HG03460 (cell line): ENCODE measurements at regions not wholly inside any gene's neighbourhood (a gene's known extent, or its start where the extent isn't known, plus 50 kb on each side); places are given as distances from the start of the nearest gene placed in this dataset.
A peak's percentile ranks its signal among the peaks of the same experiment; 100 is the strongest.
"Not testable (repeated sequence)": the region's sequence is repeated elsewhere in the genome, so short reads cannot be mapped to it uniquely, and the experiment has no call there.

Experiments
- ATAC-seq: cut with Tn5 transposase; IDR thresholded peaks from one replicate; pipeline ENCODE4 v1.9.1; 2021; ENCODE audit not compliant: unreplicated experiment

GRCh38 chrX:121407627-121408026 is 360.2 kb downstream of the GLUD2 start:
- no peak for ATAC-seq

DNA sequence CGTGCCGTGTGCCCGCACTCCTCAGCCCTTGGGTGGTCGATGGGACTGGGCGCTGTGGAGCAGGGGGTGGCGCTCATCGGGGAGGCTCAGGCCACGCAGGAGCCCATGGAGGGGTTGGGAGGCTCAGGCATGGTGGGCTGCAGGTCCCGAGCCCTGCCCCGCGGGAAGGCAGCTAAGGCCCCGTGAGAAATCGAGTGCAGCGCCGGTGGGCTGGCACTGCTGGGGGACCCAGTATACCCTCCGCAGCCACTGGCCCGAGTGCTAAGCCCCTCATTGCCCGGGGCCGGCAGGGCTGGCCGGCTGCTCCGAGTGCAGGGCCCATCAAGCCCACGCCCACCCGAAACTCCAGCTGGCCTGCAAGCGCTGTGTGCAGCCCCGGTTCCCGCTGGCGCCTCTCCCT is 384.1 kb downstream of the GLUD2 start:
- not testable (repeated sequence) for ATAC-seq

GRCh38 chrX:121433289-121433688 is 385.9 kb downstream of the GLUD2 start:
- ATAC-seq: no peak

GRCh38 chrX:121437666-121438065 is 390.3 kb downstream of the GLUD2 start:
- ATAC-seq: not testable (repeated sequence)

- no peak for ATAC-seq
Observed at GRCh38 chrX:121455890-121456289, 408.5 kb downstream of the GLUD2 start.

GRCh38 chrX:121456315-121456714 is 408.9 kb downstream of the GLUD2 start:
- ATAC-seq: peak; percentile 92

DNA sequence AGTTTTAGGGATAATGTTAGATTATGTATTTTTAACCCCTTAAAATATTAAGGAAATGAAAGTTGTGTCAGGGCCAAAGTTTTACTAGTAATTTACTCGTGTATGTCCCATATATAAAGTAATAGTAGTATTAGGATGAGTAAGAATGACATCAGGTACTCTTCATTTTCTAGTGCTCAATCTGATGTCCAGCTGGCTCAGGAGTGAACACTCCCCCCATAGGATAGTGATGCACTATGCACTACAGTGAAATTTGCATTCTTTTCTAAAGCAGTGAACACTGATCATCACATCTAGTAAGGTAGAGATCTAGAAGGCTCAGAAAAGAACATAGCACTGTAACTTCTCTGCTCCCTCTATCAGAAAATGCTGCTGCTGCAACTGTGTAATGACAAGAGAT is 409.7 kb downstream of the GLUD2 start:
- no peak for ATAC-seq

DNA sequence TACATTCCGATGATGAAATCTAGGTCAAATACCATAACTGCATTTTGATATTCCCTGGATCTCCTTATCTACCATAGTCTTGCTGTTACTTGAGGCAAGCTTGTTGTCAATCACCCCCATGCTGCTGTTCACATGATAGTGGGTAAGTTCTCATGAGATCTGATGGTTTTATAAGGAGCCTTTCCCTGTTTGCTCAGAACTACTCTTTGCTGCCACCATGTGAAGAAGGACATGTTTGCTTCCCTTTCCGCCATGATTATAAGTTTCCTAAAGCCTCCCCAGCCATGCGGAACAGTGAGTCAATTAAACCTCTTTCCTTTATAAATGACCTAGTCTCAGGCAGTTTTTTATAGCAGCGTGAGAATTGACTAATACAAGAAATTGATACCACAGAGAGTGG is 432.0 kb downstream of the GLUD2 start:
- no peak for ATAC-seq

DNA sequence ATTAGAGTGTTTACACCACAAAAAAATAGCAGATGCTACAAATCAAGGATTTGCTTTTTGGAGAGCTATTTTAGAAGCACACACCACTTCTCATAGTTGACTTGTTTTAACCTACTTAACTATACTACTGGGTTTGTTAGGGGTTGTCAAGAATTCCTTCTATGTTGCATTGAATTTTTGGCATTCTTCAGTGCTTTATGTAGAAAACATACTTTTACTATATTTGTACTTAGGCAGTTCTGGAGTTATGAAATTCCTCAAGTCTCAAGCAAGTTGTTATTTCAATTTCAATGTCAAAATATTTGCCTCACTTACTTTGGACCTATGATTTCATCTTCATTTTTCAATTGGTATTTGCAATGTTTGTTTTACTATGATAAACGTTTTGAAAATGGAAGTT is 449.6 kb downstream of the GLUD2 start:
- no peak for ATAC-seq

DNA sequence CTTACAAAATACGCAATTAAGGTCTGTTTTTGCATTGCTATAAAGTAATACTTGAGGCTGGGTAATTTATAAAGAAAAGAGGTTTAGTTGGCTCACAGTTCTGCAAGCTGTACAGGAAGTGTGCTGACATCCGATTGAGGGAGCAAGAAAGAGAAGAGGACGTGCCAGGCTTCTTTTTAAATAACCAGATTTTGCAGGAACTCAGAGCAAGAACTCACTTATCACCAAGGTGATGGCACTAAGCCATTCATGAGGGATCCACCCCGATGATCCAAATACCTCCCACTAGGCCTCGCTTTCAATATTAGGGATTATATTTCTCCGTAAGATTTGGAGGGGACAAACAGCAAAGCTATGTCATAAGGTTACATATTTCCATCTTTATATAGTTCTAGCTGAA is 456.7 kb downstream of the GLUD2 start:
- no peak for ATAC-seq

DNA sequence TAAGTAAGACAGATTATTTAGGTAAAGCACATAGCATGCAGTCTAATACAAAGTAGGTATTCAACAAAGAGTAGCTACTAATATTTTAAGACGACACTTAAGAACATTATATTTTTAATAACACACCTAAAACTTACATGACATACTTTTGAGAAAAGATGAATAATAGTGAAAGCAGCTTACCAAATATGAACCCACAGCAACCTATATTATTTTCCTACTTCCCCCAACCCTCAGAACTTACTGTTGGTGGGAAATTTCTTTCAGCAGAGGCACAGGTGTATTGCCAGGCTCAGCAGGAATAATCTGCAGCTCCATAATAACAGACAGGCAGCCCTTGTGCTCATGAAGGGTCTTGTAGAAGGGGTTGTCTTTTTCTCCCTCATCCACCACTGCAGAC is 498.9 kb downstream of the GLUD2 start:
- ATAC-seq: no peak

DNA sequence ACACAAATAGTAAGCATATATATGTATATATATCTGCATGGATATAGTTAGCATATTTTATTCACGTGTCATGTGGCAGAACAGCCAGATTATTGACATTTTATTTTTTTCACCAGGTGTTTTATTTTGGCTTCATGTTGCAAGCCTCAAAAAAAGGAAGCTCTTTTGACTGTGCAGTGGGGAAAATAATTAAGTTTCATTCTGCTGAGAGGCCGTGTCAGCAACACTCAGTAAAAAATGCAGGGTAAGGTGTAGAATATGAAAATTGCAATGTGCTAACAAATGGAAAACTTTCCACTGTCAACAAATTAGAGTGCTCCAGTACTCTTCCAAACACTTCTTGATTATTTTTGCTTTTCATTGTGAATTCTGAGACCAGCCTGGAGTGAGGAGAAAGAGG is 511.5 kb downstream of the GLUD2 start:
- no peak for ATAC-seq

DNA sequence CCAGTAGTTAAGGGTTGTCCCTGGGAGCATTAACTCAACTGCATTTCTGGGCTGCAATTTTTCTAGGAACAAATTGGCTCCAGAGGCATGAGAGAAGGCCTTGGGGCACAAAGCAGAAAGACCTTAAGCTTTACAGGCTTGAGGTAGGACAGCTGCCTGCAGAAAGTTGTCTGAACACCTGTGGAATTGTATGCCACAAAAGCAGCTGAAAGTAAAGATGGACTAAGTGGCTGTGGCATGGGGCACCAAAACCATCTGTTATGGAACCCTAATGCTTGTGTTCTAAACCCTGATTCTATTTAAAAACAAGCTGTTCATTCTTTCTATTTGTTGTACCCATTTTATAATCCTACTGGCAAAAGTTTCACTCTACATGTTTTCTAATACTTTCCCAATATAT is 515.2 kb downstream of the GLUD2 start:
- no peak for ATAC-seq

- ATAC-seq: peak; percentile 79
Observed at GRCh38 chrX:121569609-121570008, 522.2 kb downstream of the GLUD2 start.

GRCh38 chrX:121570072-121570841 is 522.8 kb downstream of the GLUD2 start:
- peak; percentile 59 for ATAC-seq

- no peak for ATAC-seq
Observed at GRCh38 chrX:121571333-121571732, 523.9 kb downstream of the GLUD2 start.

DNA sequence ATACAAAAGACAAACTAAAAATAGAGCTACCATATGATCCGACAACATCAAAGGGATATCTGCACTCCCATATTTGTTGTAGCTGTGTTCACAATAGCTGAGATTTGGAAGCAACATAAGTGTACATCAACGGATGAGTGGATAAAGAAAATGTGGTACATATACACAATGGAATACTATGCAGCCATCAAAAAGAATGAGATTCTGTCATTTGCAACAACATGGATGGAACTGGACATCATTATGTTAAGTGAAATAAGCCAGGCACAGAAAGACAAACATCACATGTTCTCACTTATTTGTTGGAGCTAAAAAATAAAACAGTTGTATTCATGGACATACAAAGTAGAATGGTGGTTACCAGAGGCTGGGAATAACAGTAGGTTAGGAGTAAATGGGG is 527.0 kb downstream of the GLUD2 start:
- ATAC-seq: not testable (repeated sequence)

GRCh38 chrX:121579016-121579760 is 531.8 kb downstream of the GLUD2 start:
- ATAC-seq: peak; percentile 67

DNA sequence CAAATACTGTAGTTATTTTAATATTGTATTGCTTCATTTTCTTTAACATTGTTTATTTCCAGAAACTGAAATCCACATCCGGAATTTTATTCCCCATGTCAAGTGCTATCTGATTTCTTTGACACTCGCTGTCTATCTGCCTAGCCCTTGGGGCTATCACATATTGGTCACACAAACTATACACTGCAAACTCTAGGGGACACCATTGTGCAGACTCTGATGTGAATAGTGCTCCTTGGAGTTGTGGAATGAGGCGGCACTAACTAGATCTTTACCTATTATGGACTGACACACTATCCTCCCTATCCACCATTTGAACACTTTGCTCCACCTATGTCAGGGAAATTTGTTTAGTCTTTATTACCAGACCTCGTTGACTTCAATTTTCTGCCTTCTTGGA is 534.5 kb downstream of the GLUD2 start:
- ATAC-seq: no peak

GRCh38 chrX:121585626-121586025 is 538.2 kb downstream of the GLUD2 start:
- ATAC-seq: no peak

DNA sequence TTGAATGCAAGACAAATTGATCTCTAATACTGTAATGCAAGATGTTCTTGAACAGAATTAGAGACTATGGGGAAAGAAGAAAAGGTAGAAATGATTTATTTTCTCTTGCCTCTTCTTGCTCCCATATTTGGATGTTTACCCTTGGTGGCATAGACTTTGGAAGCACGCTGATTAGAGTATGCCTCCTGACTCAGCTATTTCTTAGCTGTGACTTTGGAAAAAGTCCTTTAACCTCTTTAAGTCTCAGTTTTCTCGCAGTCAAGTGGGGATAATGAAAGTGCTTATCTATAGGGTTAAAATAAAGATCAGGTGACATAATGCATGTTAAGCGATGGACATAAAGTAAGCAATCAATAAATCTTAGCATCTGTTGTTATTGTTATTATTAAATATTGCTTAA is 545.5 kb downstream of the GLUD2 start:
- ATAC-seq: no peak

GRCh38 chrX:121598356-121598755 is 550.9 kb downstream of the GLUD2 start:
- ATAC-seq: no peak
